Left ventricle myocardium inferior (tissue), 1 donor: ENCODE measurements at regions not wholly inside any gene's neighbourhood (a gene's known extent, or its start where the extent isn't known, plus 50 kb on each side); places are given as distances from the start of the nearest gene placed in this dataset.

Experiments
- DNase-seq: peaks from one replicate; pipeline ENCODE4 v3.0.0-alpha.2; 2020
- H3K27ac ChIP-seq: fragments of 200-600 bp; replicated peaks from 2 replicates; pipeline ENCODE4 v1.8.0; 2021
- H3K27me3 ChIP-seq: fragments of 200-600 bp; 2 replicates; pipeline ENCODE4 v1.8.0; 2021; ENCODE audit warnings: low read depth
- H3K36me3 ChIP-seq: fragments of 200-600 bp; 2 replicates; pipeline ENCODE4 v1.8.0; 2021
- H3K4me1 ChIP-seq: fragments of 200-600 bp; 2 replicates; pipeline ENCODE4 v1.8.0; 2021
- H3K4me3 ChIP-seq: fragments of 200-600 bp; 2 replicates; pipeline ENCODE4 v1.8.0; 2021; ENCODE audit warnings: mild to moderate bottlenecking, moderate library complexity
- H3K9me3 ChIP-seq: fragments of 200-600 bp; replicated peaks from 2 replicates; pipeline ENCODE4 v1.8.0; 2021
- CTCF ChIP-seq: fragments of 200-600 bp; IDR thresholded peaks from 2 replicates; pipeline ENCODE4 v1.8.0; 2021; ENCODE audit warnings: antibody characterized with exemption, mild to moderate bottlenecking, borderline replicate concordance
- intact Hi-C: fragments of 100-400 bp; cut with micrococcal nuclease; formaldehyde crosslinking; loops from one replicate; pipeline ENCODE4 v1.11.0; 2022
- donor health status: DM: no; HTN: yes; CAD: no; lungs with severe emphysema.

DNA sequence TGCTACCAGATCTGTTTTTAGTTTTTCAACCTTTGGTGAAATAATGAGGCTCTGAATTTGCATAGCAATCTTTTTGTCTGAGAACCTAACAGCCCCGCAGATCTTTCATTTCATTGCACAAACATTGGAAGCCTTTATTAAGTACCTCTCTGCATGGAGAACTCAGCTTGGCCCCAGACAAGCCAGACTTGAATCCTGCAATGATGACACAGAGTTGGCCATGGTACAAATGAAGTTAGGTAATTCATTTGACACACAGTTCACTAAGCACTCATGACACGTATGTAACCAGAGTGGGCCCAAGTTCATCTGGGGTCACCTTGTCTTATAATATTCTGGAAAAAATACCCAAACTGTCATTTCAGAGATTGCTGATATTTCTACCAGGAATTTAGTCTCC is 439.1 kb upstream of the ID2 start:
- TF ChIP-seq CTCF = no peak
- Histone ChIP-seq H3K4me1 (peaks cover 13% of the 10 kb centered on the region), H3K36me3 (no peaks in the 10 kb centered on the region), H3K4me3 (no peak overlapping the region), H3K9me3 (peaks cover 9% of the 10 kb centered on the region), H3K27ac (no peak overlapping the region), H3K27me3 (no peaks in the 10 kb centered on the region)
- DNase-seq = no peak
- intact Hi-C loops = no loop called here

GRCh38 chr2:8243748-8244400 is 438.0 kb upstream of the ID2 start:
- Histone ChIP-seq H3K4me3 (no peak overlapping the region), H3K27ac (no peak overlapping the region), H3K36me3 (no peaks in the 10 kb centered on the region), H3K4me1 (peaks cover 7% of the 10 kb centered on the region), H3K9me3 (peaks cover 9% of the 10 kb centered on the region), H3K27me3 (no peaks in the 10 kb centered on the region)
- no peak for DNase-seq
- intact Hi-C loops = no loop called here
- TF ChIP-seq CTCF = no peak

GRCh38 chr2:8244639-8245038 is 437.2 kb upstream of the ID2 start:
- intact Hi-C loops = no loop called here
- no peak for DNase-seq
- no peak overlapping the region for H3K27ac ChIP-seq
- TF ChIP-seq CTCF = no peak
- H3K4me1 ChIP-seq = peaks cover 14% of the 10 kb centered on the region
- no peak overlapping the region for H3K4me3 ChIP-seq
- no peaks in the 10 kb centered on the region for H3K27me3 ChIP-seq
- no peaks in the 10 kb centered on the region for H3K36me3 ChIP-seq
- H3K9me3 ChIP-seq = peaks cover 9% of the 10 kb centered on the region

DNA sequence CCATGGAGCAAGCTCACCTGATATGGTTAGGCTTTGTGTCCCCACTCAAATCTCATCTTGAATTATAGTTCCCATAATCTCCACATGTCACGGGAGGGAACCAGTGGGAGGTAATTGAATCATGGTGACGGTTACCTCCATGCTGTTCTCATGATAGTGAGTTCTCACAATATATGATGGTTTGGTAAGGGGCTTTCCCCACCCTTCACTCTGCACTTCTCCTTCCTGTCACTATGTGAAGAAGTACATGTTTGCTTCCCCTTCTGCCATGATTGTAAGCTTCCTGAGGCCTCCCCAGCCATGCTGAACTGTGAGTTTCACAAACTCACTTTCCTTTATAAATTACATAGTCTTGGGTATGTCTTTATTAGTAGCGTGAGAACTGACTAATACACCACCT is 435.7 kb upstream of the ID2 start:
- TF ChIP-seq CTCF = no peak

DNA sequence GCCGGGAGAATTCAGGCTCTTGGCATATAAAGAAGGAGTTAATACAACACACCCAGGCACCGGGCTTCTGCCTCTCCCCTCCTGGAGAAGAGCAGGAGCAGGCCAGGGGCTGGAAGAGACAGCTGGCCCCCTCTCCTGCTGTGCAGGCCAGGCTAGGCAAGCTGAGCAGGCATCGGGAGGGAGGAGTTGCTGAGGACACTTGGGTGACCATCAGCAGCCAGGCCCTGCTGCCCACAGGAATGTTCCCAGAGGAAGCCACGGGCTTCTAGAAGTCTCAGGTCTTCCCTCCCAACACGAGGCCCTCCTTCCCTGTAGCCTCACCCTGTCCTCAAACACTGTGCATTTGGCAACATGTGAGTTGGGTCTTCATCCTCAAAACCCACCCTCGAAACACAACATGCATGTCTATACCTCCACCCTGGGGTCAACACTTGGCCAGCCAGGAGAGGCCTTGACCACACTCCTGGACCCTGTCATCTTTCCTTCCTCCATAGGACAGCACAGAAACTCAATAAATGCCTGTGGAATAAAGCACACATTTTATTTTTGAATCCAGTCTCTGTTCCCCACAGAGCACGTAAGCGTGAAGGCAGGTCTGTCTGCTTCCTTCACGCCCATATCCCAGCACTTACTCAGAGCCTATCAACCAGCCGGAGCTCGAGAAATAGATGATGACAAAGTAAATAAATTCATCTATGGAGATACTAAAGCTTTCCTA is 433.8 kb upstream of the ID2 start:
- H3K36me3 ChIP-seq = no peaks in the 10 kb centered on the region
- intact Hi-C loops = no loop called here

More for the DNA sequence above, 435.7 kb upstream of the ID2 start:
- no peak overlapping the region for H3K4me3 ChIP-seq
- no peak for DNase-seq
- H3K27me3 ChIP-seq = no peaks in the 10 kb centered on the region
- H3K27ac ChIP-seq = no peak overlapping the region
- no peaks in the 10 kb centered on the region for H3K36me3 ChIP-seq
- H3K9me3 ChIP-seq = peaks cover 14% of the 10 kb centered on the region
- H3K4me1 ChIP-seq = peaks cover 15% of the 10 kb centered on the region
- intact Hi-C loops = no loop called here

More for the DNA sequence above, 433.8 kb upstream of the ID2 start:
- no peak overlapping the region for H3K4me3 ChIP-seq
- peak overlapping the region; percentile 69 for H3K27ac ChIP-seq
- DNase-seq = no peak
- H3K27me3 ChIP-seq = no peaks in the 10 kb centered on the region
- no peak for TF ChIP-seq CTCF
- H3K4me1 ChIP-seq = peaks cover 15% of the 10 kb centered on the region
- peaks cover 14% of the 10 kb centered on the region for H3K9me3 ChIP-seq
